Adrenal gland (tissue), 5 donors: ENCODE measurements at regions not wholly inside any gene's neighbourhood (a gene's known extent, or its start where the extent isn't known, plus 50 kb on each side); places are given as distances from the start of the nearest gene placed in this dataset.

ENCODE experiments used
- CTCF ChIP-seq, 6 experiments: fragments of 450-650 bp in 4 of 6; fragments of 200-600 bp in 2 of 6; sonication (generic) in 1 of 6; IDR thresholded peaks; 1 replicate in 5 of 6; 2 replicates in 1 of 6; pipeline versions ENCODE4 v1.5.1 to v1.8.0; 2016 to 2021; ENCODE audit warnings: antibody characterized with exemption in 6 of 6, mild to moderate bottlenecking in 2 of 6, moderate library complexity in 1 of 6
- POLR2A ChIP-seq, 2 donors: fragments of 450-650 bp; IDR thresholded peaks; one replicate each; pipeline ENCODE4 v1.6.1; 2017; ENCODE audit warnings: antibody characterized with exemption in 2 of 2, mild to moderate bottlenecking in 2 of 2, moderate library complexity in 1 of 2
- donor health status: DM: no; HTN: no; CAD: no.

- no peak for TF ChIP-seq CTCF (IDR thresholded peaks at IDR 0.05)
- TF ChIP-seq POLR2A (IDR thresholded peaks at IDR 0.05) = no peak
Measured at GRCh38 chr7:110568932-110569331, 522.0 kb upstream of the LRRN3 start.
